ENCODE measurements at regions not wholly inside any gene's neighbourhood (a gene's known extent, or its start where the extent isn't known, plus 50 kb on each side); places are given as distances from the start of the nearest gene placed in this dataset.

DNA sequence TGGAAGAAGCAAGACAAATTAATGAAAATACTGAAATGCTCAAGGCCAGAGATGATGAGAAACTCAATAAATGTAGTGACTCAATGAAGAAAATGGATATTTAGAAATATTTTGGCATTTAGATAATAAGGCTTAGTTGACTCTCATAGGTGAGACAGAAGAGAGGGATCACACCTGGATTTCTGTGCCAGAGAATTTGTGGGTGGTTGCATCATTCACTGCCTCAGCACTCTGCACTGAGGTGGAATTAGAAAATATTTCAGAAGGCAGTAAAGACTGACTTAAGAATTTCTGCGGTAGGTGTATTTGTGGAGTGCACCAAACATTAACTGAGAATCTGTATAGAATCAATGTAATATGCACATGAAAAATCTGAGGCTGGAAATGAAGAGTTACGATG, 848.3 kb upstream of the PCDH9 start:
- H3K4me3 ChIP-seq (replicated peaks; ENCODE audit: insufficient read depth, low read length), result no peak overlapping the region
- H3K27me3 ChIP-seq (ENCODE audit: insufficient read depth, poor library complexity, severe bottlenecking), result no peaks in the 10 kb centered on the region
- no peak for DNase-seq (ENCODE audit: low read depth in 1 of 2, low spot score in 1 of 2)
- TF ChIP-seq SPI1 (IDR thresholded peaks at IDR 0.05; ENCODE audit: borderline replicate concordance, low read depth), result no peak
- no peak for TF ChIP-seq GABPA (IDR thresholded peaks at IDR 0.05; ENCODE audit: low read depth)
- TF ChIP-seq, protein P1, sequence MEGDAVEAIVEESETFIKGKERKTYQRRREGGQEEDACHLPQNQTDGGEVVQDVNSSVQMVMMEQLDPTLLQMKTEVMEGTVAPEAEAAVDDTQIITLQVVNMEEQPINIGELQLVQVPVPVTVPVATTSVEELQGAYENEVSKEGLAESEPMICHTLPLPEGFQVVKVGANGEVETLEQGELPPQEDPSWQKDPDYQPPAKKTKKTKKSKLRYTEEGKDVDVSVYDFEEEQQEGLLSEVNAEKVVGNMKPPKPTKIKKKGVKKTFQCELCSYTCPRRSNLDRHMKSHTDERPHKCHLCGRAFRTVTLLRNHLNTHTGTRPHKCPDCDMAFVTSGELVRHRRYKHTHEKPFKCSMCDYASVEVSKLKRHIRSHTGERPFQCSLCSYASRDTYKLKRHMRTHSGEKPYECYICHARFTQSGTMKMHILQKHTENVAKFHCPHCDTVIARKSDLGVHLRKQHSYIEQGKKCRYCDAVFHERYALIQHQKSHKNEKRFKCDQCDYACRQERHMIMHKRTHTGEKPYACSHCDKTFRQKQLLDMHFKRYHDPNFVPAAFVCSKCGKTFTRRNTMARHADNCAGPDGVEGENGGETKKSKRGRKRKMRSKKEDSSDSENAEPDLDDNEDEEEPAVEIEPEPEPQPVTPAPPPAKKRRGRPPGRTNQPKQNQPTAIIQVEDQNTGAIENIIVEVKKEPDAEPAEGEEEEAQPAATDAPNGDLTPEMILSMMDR (IDR thresholded peaks at IDR 0.05; ENCODE audit: insufficient read depth, low read length), result no peak
- TF ChIP-seq, protein P2, sequence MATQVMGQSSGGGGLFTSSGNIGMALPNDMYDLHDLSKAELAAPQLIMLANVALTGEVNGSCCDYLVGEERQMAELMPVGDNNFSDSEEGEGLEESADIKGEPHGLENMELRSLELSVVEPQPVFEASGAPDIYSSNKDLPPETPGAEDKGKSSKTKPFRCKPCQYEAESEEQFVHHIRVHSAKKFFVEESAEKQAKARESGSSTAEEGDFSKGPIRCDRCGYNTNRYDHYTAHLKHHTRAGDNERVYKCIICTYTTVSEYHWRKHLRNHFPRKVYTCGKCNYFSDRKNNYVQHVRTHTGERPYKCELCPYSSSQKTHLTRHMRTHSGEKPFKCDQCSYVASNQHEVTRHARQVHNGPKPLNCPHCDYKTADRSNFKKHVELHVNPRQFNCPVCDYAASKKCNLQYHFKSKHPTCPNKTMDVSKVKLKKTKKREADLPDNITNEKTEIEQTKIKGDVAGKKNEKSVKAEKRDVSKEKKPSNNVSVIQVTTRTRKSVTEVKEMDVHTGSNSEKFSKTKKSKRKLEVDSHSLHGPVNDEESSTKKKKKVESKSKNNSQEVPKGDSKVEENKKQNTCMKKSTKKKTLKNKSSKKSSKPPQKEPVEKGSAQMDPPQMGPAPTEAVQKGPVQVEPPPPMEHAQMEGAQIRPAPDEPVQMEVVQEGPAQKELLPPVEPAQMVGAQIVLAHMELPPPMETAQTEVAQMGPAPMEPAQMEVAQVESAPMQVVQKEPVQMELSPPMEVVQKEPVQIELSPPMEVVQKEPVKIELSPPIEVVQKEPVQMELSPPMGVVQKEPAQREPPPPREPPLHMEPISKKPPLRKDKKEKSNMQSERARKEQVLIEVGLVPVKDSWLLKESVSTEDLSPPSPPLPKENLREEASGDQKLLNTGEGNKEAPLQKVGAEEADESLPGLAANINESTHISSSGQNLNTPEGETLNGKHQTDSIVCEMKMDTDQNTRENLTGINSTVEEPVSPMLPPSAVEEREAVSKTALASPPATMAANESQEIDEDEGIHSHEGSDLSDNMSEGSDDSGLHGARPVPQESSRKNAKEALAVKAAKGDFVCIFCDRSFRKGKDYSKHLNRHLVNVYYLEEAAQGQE (IDR thresholded peaks at IDR 0.05; ENCODE audit: insufficient replicate concordance, low read depth), result no peak
- no peak for TF ChIP-seq POLR2AphosphoS5 (IDR thresholded peaks at IDR 0.05; ENCODE audit: low read depth)
- H3K27ac ChIP-seq (replicated peaks), result no peak overlapping the region

DNA sequence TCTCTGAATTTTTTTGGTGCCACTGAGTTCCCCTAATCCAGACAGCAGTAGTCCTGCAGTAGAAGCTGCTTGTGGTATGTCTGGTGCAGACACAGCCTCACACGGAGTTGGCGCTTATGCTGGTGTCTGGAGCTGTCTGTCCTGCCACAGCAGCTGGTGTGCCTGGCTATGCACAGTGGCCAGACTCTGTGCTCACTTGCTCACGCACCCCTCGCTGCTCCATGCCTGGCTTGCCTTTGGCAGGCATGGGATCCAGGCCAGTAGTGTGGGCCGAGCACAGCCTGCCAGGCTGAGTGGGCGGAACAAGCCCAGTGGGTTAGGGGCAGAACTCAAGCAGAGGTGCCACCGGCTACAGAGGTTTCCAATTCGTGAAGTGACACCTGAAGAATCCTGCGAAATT, 845.9 kb upstream of the PCDH9 start:
- H3K4me3 ChIP-seq (replicated peaks; ENCODE audit: insufficient read depth, low read length), result no peak overlapping the region
- H3K27ac ChIP-seq (replicated peaks), result no peak overlapping the region
- no peaks in the 10 kb centered on the region for H3K27me3 ChIP-seq (ENCODE audit: insufficient read depth, poor library complexity, severe bottlenecking)
- DNase-seq (ENCODE audit: low read depth in 1 of 2, low spot score in 1 of 2), result no peak
- TF ChIP-seq POLR2AphosphoS5 (IDR thresholded peaks at IDR 0.05; ENCODE audit: low read depth) (no peak), SPI1 (IDR thresholded peaks at IDR 0.05; ENCODE audit: borderline replicate concordance, low read depth) (no peak), GABPA (IDR thresholded peaks at IDR 0.05; ENCODE audit: low read depth) (no peak)
- TF ChIP-seq, protein P2 (IDR thresholded peaks at IDR 0.05; ENCODE audit: insufficient replicate concordance, low read depth), result no peak
- TF ChIP-seq, protein P1 (IDR thresholded peaks at IDR 0.05; ENCODE audit: insufficient read depth, low read length), result no peak

DNA sequence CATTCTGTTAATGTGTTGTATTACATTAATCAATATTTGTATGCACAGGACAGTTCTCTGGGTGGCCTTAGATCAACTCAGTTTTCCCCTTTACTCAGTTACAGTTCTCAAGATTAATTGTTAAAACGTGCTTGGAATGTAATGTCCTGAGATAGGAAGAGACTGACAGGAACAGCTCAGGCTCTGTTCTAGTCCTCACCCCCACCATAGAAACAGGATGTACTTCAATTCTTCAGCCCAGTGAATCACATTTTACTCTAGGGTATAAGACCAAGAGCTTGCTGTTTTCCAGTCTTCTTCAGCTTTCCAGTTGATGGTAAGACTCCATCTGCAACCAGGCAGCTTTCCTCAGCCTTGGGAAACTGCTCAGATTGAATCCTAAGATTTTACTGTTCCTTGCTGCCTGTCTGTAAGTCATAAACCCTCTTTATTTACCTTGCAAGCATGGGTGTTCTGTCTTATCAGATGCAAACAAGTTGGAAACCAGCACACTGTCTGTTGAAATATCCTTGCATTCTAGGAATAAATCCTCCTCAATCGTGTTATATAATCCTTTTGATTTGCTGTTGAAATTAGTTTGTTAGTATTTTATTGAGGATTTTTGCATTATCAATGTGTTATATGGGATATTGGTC, 836.9 kb upstream of the PCDH9 start:
- DNase-seq (ENCODE audit: low read depth in 1 of 2, low spot score in 1 of 2), result no peak
- no peak overlapping the region for H3K27ac ChIP-seq (replicated peaks)
- TF ChIP-seq SPI1 (IDR thresholded peaks at IDR 0.05; ENCODE audit: borderline replicate concordance, low read depth), result no peak
- TF ChIP-seq, protein P2 (IDR thresholded peaks at IDR 0.05; ENCODE audit: insufficient replicate concordance, low read depth), result no peak
- no peak for TF ChIP-seq POLR2AphosphoS5 (IDR thresholded peaks at IDR 0.05; ENCODE audit: low read depth)
- TF ChIP-seq, protein P1 (IDR thresholded peaks at IDR 0.05; ENCODE audit: insufficient read depth, low read length), result no peak
- no peak for TF ChIP-seq GABPA (IDR thresholded peaks at IDR 0.05; ENCODE audit: low read depth)
- H3K27me3 ChIP-seq (ENCODE audit: insufficient read depth, poor library complexity, severe bottlenecking), result no peaks in the 10 kb centered on the region
- no peak overlapping the region for H3K4me3 ChIP-seq (replicated peaks; ENCODE audit: insufficient read depth, low read length)

Data from HL-60 (cell line).